Activated T-helper 17 cell treated with anti-CD3 and anti-CD28 coated beads, Interleukin-2, amount 50 U/mL, for 72 hours (primary cell): ENCODE measurements at regions not wholly inside any gene's neighbourhood (a gene's known extent, or its start where the extent isn't known, plus 50 kb on each side); places are given as distances from the start of the nearest gene placed in this dataset.

Experiments used
- ATAC-seq: fragments of 150-1000 bp; cut with Tn5 transposase; replicated peaks from 2 replicates; pipeline ENCODE4 v1.10.0; 2021; ENCODE audit warnings: mild to moderate bottlenecking, moderate library complexity
- H3K27ac Mint-ChIP-seq: one replicate; pipeline ENCODE4 v1.8.0; 2022; ENCODE audit warnings: mixed read lengths
- H3K27me3 Mint-ChIP-seq: one replicate; pipeline ENCODE4 v1.8.0; 2022; ENCODE audit warnings: mixed read lengths
- H3K36me3 Mint-ChIP-seq: one replicate; pipeline ENCODE4 v1.8.0; 2022; ENCODE audit warnings: low read depth, mild to moderate bottlenecking, mixed read lengths
- H3K4me1 Mint-ChIP-seq: one replicate; pipeline ENCODE4 v1.8.0; 2022; ENCODE audit warnings: mixed read lengths
- H3K4me3 Mint-ChIP-seq: one replicate; pipeline ENCODE4 v1.8.0; 2022; ENCODE audit warnings: mild to moderate bottlenecking, mixed read lengths
- H3K9me3 Mint-ChIP-seq: one replicate; pipeline ENCODE4 v1.8.0; 2022; ENCODE audit warnings: mixed read lengths

GRCh38 chr15:70400766-70401541 is 303.2 kb upstream of the TLE3 start:
- no peak overlapping the region for H3K4me3 Mint-ChIP-seq
- no peak overlapping the region for H3K27ac Mint-ChIP-seq
- H3K4me1 Mint-ChIP-seq = no peaks in the 10 kb centered on the region
- H3K27me3 Mint-ChIP-seq = peaks cover 13% of the 10 kb centered on the region
- no peaks in the 10 kb centered on the region for H3K9me3 Mint-ChIP-seq
- ATAC-seq = no peak
- no peaks in the 10 kb centered on the region for H3K36me3 Mint-ChIP-seq

GRCh38 chr15:70399204-70399603 is 301.5 kb upstream of the TLE3 start:
- H3K4me3 Mint-ChIP-seq = no peak overlapping the region

GRCh38 chr15:70398694-70399093 is 301.0 kb upstream of the TLE3 start:
- peaks cover 9% of the 10 kb centered on the region for H3K27me3 Mint-ChIP-seq
- H3K36me3 Mint-ChIP-seq = no peaks in the 10 kb centered on the region
- no peak for ATAC-seq
- H3K4me1 Mint-ChIP-seq = no peaks in the 10 kb centered on the region
- H3K9me3 Mint-ChIP-seq = no peaks in the 10 kb centered on the region
- H3K27ac Mint-ChIP-seq = no peak overlapping the region
- no peak overlapping the region for H3K4me3 Mint-ChIP-seq

More at GRCh38 chr15:70399204-70399603, 301.5 kb upstream of the TLE3 start:
- H3K9me3 Mint-ChIP-seq = no peaks in the 10 kb centered on the region
- no peaks in the 10 kb centered on the region for H3K36me3 Mint-ChIP-seq
- no peak for ATAC-seq
- peaks cover 9% of the 10 kb centered on the region for H3K27me3 Mint-ChIP-seq
- H3K4me1 Mint-ChIP-seq = no peaks in the 10 kb centered on the region
- H3K27ac Mint-ChIP-seq = no peak overlapping the region

- no peak for ATAC-seq
- Mint-ChIP-seq H3K27me3 (peaks cover 2% of the 10 kb centered on the region), H3K27ac (no peak overlapping the region), H3K9me3 (no peaks in the 10 kb centered on the region), H3K36me3 (no peaks in the 10 kb centered on the region), H3K4me3 (no peak overlapping the region), H3K4me1 (no peaks in the 10 kb centered on the region)
These were observed 299.1 kb upstream of the TLE3 start for GRCh38 chr15:70396807-70397206.

GRCh38 chr15:70395164-70395563 is 297.4 kb upstream of the TLE3 start:
- Mint-ChIP-seq H3K27ac (no peak overlapping the region), H3K9me3 (no peaks in the 10 kb centered on the region), H3K27me3 (peaks cover 2% of the 10 kb centered on the region), H3K4me3 (no peak overlapping the region), H3K4me1 (no peaks in the 10 kb centered on the region), H3K36me3 (no peaks in the 10 kb centered on the region)
- no peak for ATAC-seq

- no peaks in the 10 kb centered on the region for H3K36me3 Mint-ChIP-seq
- no peaks in the 10 kb centered on the region for H3K4me1 Mint-ChIP-seq
- H3K9me3 Mint-ChIP-seq = no peaks in the 10 kb centered on the region
- H3K27me3 Mint-ChIP-seq = no peaks in the 10 kb centered on the region
- no peak for ATAC-seq
- no peak overlapping the region for H3K27ac Mint-ChIP-seq
- H3K4me3 Mint-ChIP-seq = no peak overlapping the region
These were observed 293.0 kb upstream of the TLE3 start for GRCh38 chr15:70390723-70391122.

GRCh38 chr15:70387993-70388392 is 290.3 kb upstream of the TLE3 start:
- H3K27ac Mint-ChIP-seq = no peak overlapping the region
- H3K36me3 Mint-ChIP-seq = no peaks in the 10 kb centered on the region
- no peak for ATAC-seq
- no peaks in the 10 kb centered on the region for H3K9me3 Mint-ChIP-seq
- H3K27me3 Mint-ChIP-seq = no peaks in the 10 kb centered on the region
- no peak overlapping the region for H3K4me3 Mint-ChIP-seq
- no peaks in the 10 kb centered on the region for H3K4me1 Mint-ChIP-seq

GRCh38 chr15:70387081-70387480 is 289.4 kb upstream of the TLE3 start:
- Mint-ChIP-seq H3K9me3 (no peaks in the 10 kb centered on the region), H3K36me3 (no peaks in the 10 kb centered on the region), H3K27ac (no peak overlapping the region), H3K4me1 (no peaks in the 10 kb centered on the region), H3K4me3 (no peak overlapping the region), H3K27me3 (no peaks in the 10 kb centered on the region)
- ATAC-seq = no peak

GRCh38 chr15:70385711-70386110 is 288.0 kb upstream of the TLE3 start:
- Mint-ChIP-seq H3K27ac (no peak overlapping the region), H3K27me3 (no peaks in the 10 kb centered on the region), H3K4me3 (no peak overlapping the region), H3K4me1 (no peaks in the 10 kb centered on the region), H3K36me3 (no peaks in the 10 kb centered on the region), H3K9me3 (no peaks in the 10 kb centered on the region)
- no peak for ATAC-seq

- Mint-ChIP-seq H3K36me3 (no peaks in the 10 kb centered on the region), H3K4me3 (no peak overlapping the region), H3K27me3 (no peaks in the 10 kb centered on the region), H3K4me1 (no peaks in the 10 kb centered on the region), H3K9me3 (no peaks in the 10 kb centered on the region), H3K27ac (no peak overlapping the region)
- no peak for ATAC-seq
These were observed 287.3 kb upstream of the TLE3 start for GRCh38 chr15:70385052-70385451.

- H3K27ac Mint-ChIP-seq = no peak overlapping the region
- H3K36me3 Mint-ChIP-seq = no peaks in the 10 kb centered on the region
- no peaks in the 10 kb centered on the region for H3K27me3 Mint-ChIP-seq
- no peak overlapping the region for H3K4me3 Mint-ChIP-seq
- no peak for ATAC-seq
- no peaks in the 10 kb centered on the region for H3K9me3 Mint-ChIP-seq
- H3K4me1 Mint-ChIP-seq = no peaks in the 10 kb centered on the region
These were observed 286.1 kb upstream of the TLE3 start for GRCh38 chr15:70383856-70384255.

GRCh38 chr15:70382762-70383458 is 285.2 kb upstream of the TLE3 start:
- no peak for ATAC-seq

GRCh38 chr15:70382009-70382749 is 284.5 kb upstream of the TLE3 start:
- Mint-ChIP-seq H3K9me3 (no peaks in the 10 kb centered on the region), H3K27me3 (no peaks in the 10 kb centered on the region), H3K36me3 (no peaks in the 10 kb centered on the region), H3K4me3 (no peak overlapping the region), H3K27ac (no peak overlapping the region), H3K4me1 (no peaks in the 10 kb centered on the region)
- no peak for ATAC-seq

More at GRCh38 chr15:70382762-70383458, 285.2 kb upstream of the TLE3 start:
- H3K27ac Mint-ChIP-seq = no peak overlapping the region
- H3K36me3 Mint-ChIP-seq = no peaks in the 10 kb centered on the region
- H3K27me3 Mint-ChIP-seq = no peaks in the 10 kb centered on the region
- no peaks in the 10 kb centered on the region for H3K9me3 Mint-ChIP-seq
- no peaks in the 10 kb centered on the region for H3K4me1 Mint-ChIP-seq
- no peak overlapping the region for H3K4me3 Mint-ChIP-seq

GRCh38 chr15:70379938-70380883 is 282.5 kb upstream of the TLE3 start:
- no peaks in the 10 kb centered on the region for H3K4me1 Mint-ChIP-seq
- no peaks in the 10 kb centered on the region for H3K9me3 Mint-ChIP-seq
- peaks cover 14% of the 10 kb centered on the region for H3K27me3 Mint-ChIP-seq
- no peak overlapping the region for H3K27ac Mint-ChIP-seq
- H3K4me3 Mint-ChIP-seq = no peak overlapping the region
- no peaks in the 10 kb centered on the region for H3K36me3 Mint-ChIP-seq
- ATAC-seq = no peak
